Activated naive CD8-positive, alpha-beta T cell treated with anti-CD3 and anti-CD28 coated beads, Interleukin-2, amount 10 ng/mL, durations not matched to agents 7 days and 5 days (primary cell): ENCODE measurements at regions not wholly inside any gene's neighbourhood (a gene's known extent, or its start where the extent isn't known, plus 50 kb on each side); places are given as distances from the start of the nearest gene placed in this dataset.

Experiments
- ATAC-seq: fragments of 150-1000 bp; cut with Tn5 transposase; one replicate; pipeline ENCODE4 v1.10.0; 2021; ENCODE audit warnings: low read depth, moderate library complexity
- POLR2A ChIA-PET: fragments of 350-600 bp; sonication (Branson Sonifier 250); formaldehyde crosslinking; loops from one replicate; lab custom pipeline; 2021; ENCODE audit warnings: antibody characterized with exemption; lab: Charles Lee
- DNase-seq: peaks from one replicate; pipeline ENCODE4 v3.0.0; 2021
- H3K27ac Mint-ChIP-seq: one replicate; pipeline ENCODE4 v1.8.0; 2022; ENCODE audit warnings: mild to moderate bottlenecking, mixed read lengths
- H3K27me3 Mint-ChIP-seq: one replicate; pipeline ENCODE4 v1.8.0; 2022; ENCODE audit warnings: mild to moderate bottlenecking, moderate library complexity, mixed read lengths
- H3K36me3 Mint-ChIP-seq: one replicate; pipeline ENCODE4 v1.8.0; 2021; ENCODE audit warnings: mild to moderate bottlenecking, mixed read lengths
- H3K4me1 Mint-ChIP-seq: one replicate; pipeline ENCODE4 v1.8.0; 2021; ENCODE audit warnings: mixed read lengths
- H3K4me3 Mint-ChIP-seq: one replicate; pipeline ENCODE4 v1.8.0; 2022; ENCODE audit warnings: mild to moderate bottlenecking, moderate library complexity, mixed read lengths
- H3K9me3 Mint-ChIP-seq: one replicate; pipeline ENCODE4 v1.8.0; 2021; ENCODE audit warnings: mixed read lengths

DNA sequence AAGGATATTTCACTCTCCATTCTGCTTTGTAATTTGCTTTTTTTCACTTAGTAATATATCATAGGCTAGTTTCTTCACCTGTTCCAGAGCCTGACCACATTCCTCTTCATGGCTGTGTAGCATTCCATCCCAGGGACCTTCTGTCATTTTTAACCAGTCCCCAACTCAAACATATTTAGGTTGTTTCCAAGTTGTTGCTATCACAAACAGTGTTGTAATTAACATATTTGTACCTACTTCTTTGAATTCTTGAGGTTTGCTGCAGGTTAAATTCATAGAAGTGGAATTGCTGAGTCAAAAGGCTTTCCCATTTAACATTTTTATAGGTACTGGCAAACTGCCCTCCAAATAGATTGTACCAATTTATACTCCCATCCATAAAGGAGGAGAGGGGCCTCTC lies 65.1 kb upstream of the MED9 start:
- POLR2A ChIA-PET: no interaction called here
- Mint-ChIP-seq H3K9me3 (peaks cover under 1% of the 10 kb centered on the region), H3K27me3 (peaks cover 4% of the 10 kb centered on the region), H3K4me1 (peaks cover 38% of the 10 kb centered on the region), H3K36me3 (peaks cover 5% of the 10 kb centered on the region), H3K27ac (no peak overlapping the region), H3K4me3 (no peak overlapping the region)
- ATAC-seq (no peak), DNase-seq (no peak)

- H3K36me3 Mint-ChIP-seq: peaks cover 5% of the 10 kb centered on the region
- H3K4me1 Mint-ChIP-seq: peaks cover 36% of the 10 kb centered on the region
- H3K27ac Mint-ChIP-seq: no peak overlapping the region
- ATAC-seq (no peak), DNase-seq (no peak)
- no peak overlapping the region for H3K4me3 Mint-ChIP-seq
- peaks cover 4% of the 10 kb centered on the region for H3K27me3 Mint-ChIP-seq
- peaks cover 1% of the 10 kb centered on the region for H3K9me3 Mint-ChIP-seq
- POLR2A ChIA-PET: no interaction called here
These were observed 64.5 kb upstream of the MED9 start for GRCh38 chr17:17412326-17412725.

DNA sequence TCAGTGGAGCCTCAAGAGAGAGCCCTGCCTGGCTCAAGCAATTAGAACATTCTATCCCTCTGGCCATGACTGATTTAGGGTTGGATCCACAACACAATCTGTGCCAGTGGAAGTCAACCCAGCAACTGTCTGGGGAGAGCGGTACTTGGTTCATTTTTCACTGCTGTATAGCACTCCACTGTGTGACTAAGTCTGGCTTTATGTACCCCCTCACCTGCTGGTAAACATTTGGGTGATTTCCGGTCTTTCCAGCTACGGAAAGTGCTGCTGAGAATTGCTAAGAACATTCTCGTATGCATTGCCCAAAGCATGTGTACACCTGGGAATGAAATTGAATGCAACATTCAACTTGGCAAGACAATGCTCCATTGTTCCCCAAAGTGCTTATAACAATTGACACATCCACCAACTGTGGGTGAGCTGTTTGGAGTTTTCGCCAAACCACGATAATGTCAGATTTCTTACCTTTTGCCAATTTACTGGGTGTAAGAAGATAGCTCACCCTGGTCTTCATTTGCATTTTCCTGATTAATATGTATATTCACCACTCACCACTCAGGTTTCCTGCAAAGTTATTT lies 63.5 kb upstream of the MED9 start:
- H3K36me3 Mint-ChIP-seq: peaks cover 3% of the 10 kb centered on the region

DNA sequence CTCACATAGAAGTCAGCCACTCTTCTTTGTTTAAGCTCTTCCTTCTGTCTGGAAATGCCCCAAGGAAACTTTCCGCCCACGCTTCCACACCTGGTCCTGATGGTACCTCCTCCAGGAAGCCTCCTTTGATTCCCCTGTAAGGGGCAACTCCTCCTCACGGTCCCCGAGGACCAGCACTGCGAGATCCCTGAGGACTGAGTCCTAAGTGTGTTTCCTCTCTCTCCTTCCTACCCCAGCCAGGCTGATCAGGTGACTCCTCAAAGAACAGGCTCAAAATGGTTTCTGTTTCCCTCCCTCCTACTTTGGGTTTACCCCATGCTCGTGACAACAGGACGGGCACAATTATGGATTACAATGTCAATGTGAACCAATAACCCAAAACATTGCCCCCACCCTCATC lies 63.0 kb upstream of the MED9 start:
- no peak for DNase-seq
- no peak for ATAC-seq
- Mint-ChIP-seq H3K4me1 (peaks cover 26% of the 10 kb centered on the region), H3K27me3 (peaks cover 4% of the 10 kb centered on the region), H3K4me3 (no peak overlapping the region), H3K36me3 (peaks cover 3% of the 10 kb centered on the region), H3K9me3 (peaks cover 1% of the 10 kb centered on the region), H3K27ac (no peak overlapping the region)
- POLR2A ChIA-PET: no interaction called here

More for the DNA sequence above, 63.5 kb upstream of the MED9 start:
- H3K9me3 Mint-ChIP-seq: peaks cover 1% of the 10 kb centered on the region
- ATAC-seq (no peak), DNase-seq (no peak)
- no peak overlapping the region for H3K4me3 Mint-ChIP-seq
- H3K27ac Mint-ChIP-seq: no peak overlapping the region
- H3K4me1 Mint-ChIP-seq: peaks cover 32% of the 10 kb centered on the region
- POLR2A ChIA-PET: no interaction called here
- peaks cover 4% of the 10 kb centered on the region for H3K27me3 Mint-ChIP-seq

GRCh38 chr17:17414341-17414805 lies 62.4 kb upstream of the MED9 start:
- ATAC-seq (no peak), DNase-seq (no peak)
- H3K27me3 Mint-ChIP-seq: peaks cover 4% of the 10 kb centered on the region
- H3K9me3 Mint-ChIP-seq: peaks cover 1% of the 10 kb centered on the region
- H3K36me3 Mint-ChIP-seq: peaks cover 3% of the 10 kb centered on the region
- POLR2A ChIA-PET: no interaction called here
- H3K4me1 Mint-ChIP-seq: peaks cover 24% of the 10 kb centered on the region
- no peak overlapping the region for H3K27ac Mint-ChIP-seq
- no peak overlapping the region for H3K4me3 Mint-ChIP-seq

- Mint-ChIP-seq H3K9me3 (peaks cover 1% of the 10 kb centered on the region), H3K4me1 (peaks cover 24% of the 10 kb centered on the region), H3K27me3 (peaks cover 4% of the 10 kb centered on the region), H3K27ac (no peak overlapping the region), H3K4me3 (no peak overlapping the region), H3K36me3 (peaks cover 3% of the 10 kb centered on the region)
- POLR2A ChIA-PET: interaction anchor here (0.9 kb wide), 1 partner anchor 10 kb away, joined by 3 read pairs; no protein-coding TSS in a partner anchor
- no peak for DNase-seq
- ATAC-seq: no peak
These were observed 61.8 kb upstream of the MED9 start for GRCh38 chr17:17415006-17415405.

DNA sequence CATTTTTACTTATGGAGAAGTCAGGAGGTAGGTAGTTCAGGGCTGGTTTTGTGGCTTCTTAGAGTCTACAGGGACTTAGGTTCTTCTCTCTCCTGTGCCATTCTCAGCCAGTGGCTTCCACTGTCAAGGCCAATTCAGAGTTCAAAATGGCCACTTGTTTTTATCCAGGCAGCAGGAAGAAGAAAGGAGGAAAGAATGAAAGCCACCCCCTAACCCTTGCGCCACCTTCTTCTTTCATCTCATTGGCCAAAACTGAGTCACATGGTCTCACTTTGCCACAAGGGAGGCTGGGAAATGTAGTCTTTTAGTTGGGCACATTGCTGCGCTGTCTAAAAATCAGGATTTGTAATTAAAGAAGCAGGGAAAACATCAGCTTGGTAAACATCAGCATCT lies 60.8 kb upstream of the MED9 start:
- DNase-seq (no peak), ATAC-seq (peak; percentile 68)
- Mint-ChIP-seq H3K36me3 (peaks cover 3% of the 10 kb centered on the region), H3K4me1 (peaks cover 24% of the 10 kb centered on the region), H3K4me3 (no peak overlapping the region), H3K27ac (peak overlapping the region; percentile 69), H3K27me3 (peaks cover 4% of the 10 kb centered on the region), H3K9me3 (peaks cover 1% of the 10 kb centered on the region)
- POLR2A ChIA-PET: interaction anchor here (0.8 to 0.9 kb wide), 2 partner anchors 11 to 25 kb away, joined by 3 read pairs; no protein-coding TSS in a partner anchor

DNA sequence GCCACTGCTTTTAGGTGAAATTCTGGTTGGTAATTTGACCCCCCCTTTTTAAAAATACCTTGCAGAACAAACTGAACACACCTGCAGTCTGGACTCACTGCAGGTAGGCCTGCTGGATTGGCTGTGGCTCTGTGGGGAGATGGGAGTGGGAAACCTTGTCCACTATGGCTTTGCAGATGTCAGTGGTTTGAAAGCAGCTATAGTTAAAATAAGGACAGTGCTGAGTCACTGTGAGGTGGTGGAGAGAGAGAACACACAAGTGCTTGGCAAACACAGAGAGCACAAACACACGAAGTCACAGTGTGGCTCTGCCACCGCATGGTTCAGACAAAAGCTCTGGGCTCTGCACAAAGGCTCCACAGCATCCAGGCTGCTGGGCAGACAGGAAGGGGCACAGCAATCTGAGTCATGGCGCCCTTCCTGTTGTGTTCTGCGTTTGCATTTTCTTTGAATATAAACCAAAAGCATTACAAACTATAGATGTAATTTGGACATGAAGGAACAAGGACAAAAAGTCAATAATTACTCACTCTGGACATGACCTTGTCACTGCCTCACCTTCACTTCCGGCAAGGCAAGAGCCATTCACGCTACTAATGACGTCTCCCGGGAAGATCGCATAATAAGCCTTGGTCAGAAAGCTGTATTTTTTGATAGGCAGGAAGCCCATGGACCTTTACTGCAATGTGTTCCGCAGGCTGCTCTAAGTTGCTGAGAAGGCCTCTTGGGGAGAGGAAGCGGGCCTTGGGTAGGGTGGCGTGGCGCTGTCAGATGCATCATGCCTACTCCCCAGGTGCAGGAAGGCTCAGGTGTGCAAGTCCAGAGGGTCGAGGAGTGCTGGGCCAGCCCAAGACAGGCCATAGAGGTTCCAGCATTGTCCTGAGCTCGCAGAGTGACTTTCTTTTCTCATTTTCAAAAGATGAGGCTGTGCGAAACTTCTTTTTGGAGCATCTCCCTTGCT lies 60.1 kb upstream of the MED9 start:
- peak; percentile 75 for ATAC-seq
- H3K4me1 Mint-ChIP-seq: peaks cover 22% of the 10 kb centered on the region
- peaks cover 3% of the 10 kb centered on the region for H3K36me3 Mint-ChIP-seq
- no peak overlapping the region for H3K4me3 Mint-ChIP-seq
- POLR2A ChIA-PET: interaction anchor here (0.8 kb wide), 1 partner anchor 26 kb away, joined by 3 read pairs; no protein-coding TSS in a partner anchor
- DNase-seq: no peak
- peak overlapping the region; percentile 69 for H3K27ac Mint-ChIP-seq
- peaks cover 1% of the 10 kb centered on the region for H3K9me3 Mint-ChIP-seq
- H3K27me3 Mint-ChIP-seq: peaks cover 2% of the 10 kb centered on the region

- ATAC-seq (no peak), DNase-seq (no peak)
- Mint-ChIP-seq H3K27me3 (no peaks in the 10 kb centered on the region), H3K4me3 (no peak overlapping the region), H3K27ac (no peak overlapping the region), H3K4me1 (peaks cover 16% of the 10 kb centered on the region), H3K36me3 (peaks cover 3% of the 10 kb centered on the region), H3K9me3 (peaks cover 4% of the 10 kb centered on the region)
- POLR2A ChIA-PET: no interaction called here
These were observed 59.0 kb upstream of the MED9 start for GRCh38 chr17:17417718-17418181.

DNA sequence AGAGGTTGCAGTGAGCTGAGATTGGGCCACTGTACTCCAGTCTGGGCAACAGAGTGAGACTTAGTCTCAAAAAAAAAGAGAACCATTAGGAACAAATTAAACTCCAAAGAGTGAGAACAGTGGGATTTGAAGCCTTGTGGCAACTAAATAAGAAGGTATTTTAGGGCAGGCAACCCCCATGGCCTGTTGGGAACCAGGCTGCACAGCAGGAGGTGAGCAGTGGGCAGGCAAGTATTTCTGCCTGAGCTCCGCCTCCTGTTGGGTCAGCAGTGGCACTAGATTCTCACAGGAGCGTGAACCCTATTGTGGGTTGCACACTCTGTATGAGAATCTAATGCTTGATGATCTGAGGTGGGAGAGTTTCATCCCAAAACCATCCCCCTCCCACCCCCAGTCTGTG lies 57.6 kb upstream of the MED9 start:
- Mint-ChIP-seq H3K4me1 (peaks cover 11% of the 10 kb centered on the region), H3K9me3 (peaks cover 4% of the 10 kb centered on the region), H3K27ac (no peak overlapping the region), H3K36me3 (no peaks in the 10 kb centered on the region), H3K27me3 (no peaks in the 10 kb centered on the region), H3K4me3 (no peak overlapping the region)
- POLR2A ChIA-PET: no interaction called here
- ATAC-seq (no peak), DNase-seq (no peak)

GRCh38 chr17:17419631-17420030 lies 57.2 kb upstream of the MED9 start:
- POLR2A ChIA-PET: no interaction called here
- Mint-ChIP-seq H3K4me3 (no peak overlapping the region), H3K4me1 (peaks cover 11% of the 10 kb centered on the region), H3K27ac (no peak overlapping the region), H3K36me3 (no peaks in the 10 kb centered on the region), H3K9me3 (peaks cover 4% of the 10 kb centered on the region), H3K27me3 (no peaks in the 10 kb centered on the region)
- no peak for DNase-seq
- no peak for ATAC-seq

DNA sequence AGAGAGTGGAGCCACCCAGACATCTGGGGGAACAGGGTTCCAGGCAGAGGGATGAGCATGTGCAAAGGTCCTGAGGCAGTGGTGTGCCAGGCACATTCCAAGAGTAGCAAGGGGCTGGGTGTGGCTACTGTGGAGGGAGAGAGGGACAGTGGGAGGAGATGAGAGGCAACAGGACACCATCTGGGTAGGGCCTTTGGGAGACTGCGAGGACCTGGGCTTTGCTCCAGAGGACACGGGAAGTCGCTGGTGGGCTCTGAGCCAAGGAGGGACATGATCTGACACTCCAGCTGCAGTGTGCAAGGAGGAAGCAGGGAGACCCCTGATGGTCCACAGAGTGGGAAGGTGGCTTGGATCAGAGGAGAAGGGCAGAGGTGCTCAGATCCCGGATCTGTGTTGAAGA lies 56.7 kb upstream of the MED9 start:
- no peaks in the 10 kb centered on the region for H3K36me3 Mint-ChIP-seq
- no peak overlapping the region for H3K27ac Mint-ChIP-seq
- H3K9me3 Mint-ChIP-seq: peaks cover 4% of the 10 kb centered on the region
- H3K4me3 Mint-ChIP-seq: no peak overlapping the region
- POLR2A ChIA-PET: no interaction called here
- H3K4me1 Mint-ChIP-seq: peaks cover 11% of the 10 kb centered on the region
- DNase-seq (no peak), ATAC-seq (no peak)
- no peaks in the 10 kb centered on the region for H3K27me3 Mint-ChIP-seq

GRCh38 chr17:17420561-17421269 lies 56.1 kb upstream of the MED9 start:
- Mint-ChIP-seq H3K9me3 (peaks cover 4% of the 10 kb centered on the region), H3K4me3 (no peak overlapping the region), H3K27ac (no peak overlapping the region), H3K36me3 (no peaks in the 10 kb centered on the region), H3K4me1 (peaks cover 11% of the 10 kb centered on the region), H3K27me3 (no peaks in the 10 kb centered on the region)
- POLR2A ChIA-PET: no interaction called here
- ATAC-seq: no peak
- DNase-seq: no peak
